Caco-2 (cell line): ENCODE measurements at regions not wholly inside any gene's neighbourhood (a gene's known extent, or its start where the extent isn't known, plus 50 kb on each side); places are given as distances from the start of the nearest gene placed in this dataset.

ENCODE experiments used
- BruUV-seq: library from RNA; stranded (reverse); fragments of 400-500 nt; replicated peaks from 2 replicates; lab custom pipeline; 2021; lab: Mats Ljungman, UMichigan
- CTCF ChIA-PET: fragments of 300-600 bp; sonication (Branson Sonifier 250); formaldehyde crosslinking; loops from one replicate; lab custom pipeline; 2022; ENCODE audit warnings: antibody characterized with exemption; lab: Charles Lee
- POLR2A ChIA-PET: fragments of 300-600 bp; sonication (Branson Sonifier 250); formaldehyde crosslinking; loops from one replicate; lab custom pipeline; 2022; ENCODE audit warnings: antibody characterized with exemption; lab: Charles Lee
- DNase-seq, 2 experiments: peaks; one replicate each; pipeline versions ENCODE4 v3.0.0 to v3.0.0-alpha.2; 2020 to 2022
- H3K27me3 ChIP-seq: replicated peaks from 2 replicates; pipeline ENCODE4 v1.6.0; 2011; ENCODE audit warnings: low read length; ENCODE audit not compliant: control insufficient read depth, insufficient read depth
- H3K36me3 ChIP-seq: 2 replicates; pipeline ENCODE4 v1.5.1; 2011; ENCODE audit warnings: low read length; ENCODE audit not compliant: control insufficient read depth, insufficient read depth
- H3K4me1 ChIP-seq: fragments of 250-450 bp; sonication (Bioruptor Pico); 2 replicates; pipeline ENCODE4 v1.5.1; 2020; ENCODE audit warnings: mild to moderate bottlenecking
- H3K4me3 ChIP-seq: 2 replicates; pipeline ENCODE4 v1.5.1; 2011; ENCODE audit warnings: low read depth, mild to moderate bottlenecking, control low read depth, low read length
- H3K9me3 ChIP-seq: fragments of 250-450 bp; sonication (Bioruptor Pico); 2 replicates; pipeline ENCODE4 v1.5.1; 2020; ENCODE audit warnings: mild to moderate bottlenecking, moderate library complexity
- H3K27ac Mint-ChIP-seq: one replicate; pipeline ENCODE4 v1.8.0; 2022; ENCODE audit warnings: mixed read lengths; ENCODE audit not compliant: unreplicated experiment
- H3K27me3 Mint-ChIP-seq: one replicate; pipeline ENCODE4 v1.8.0; 2022; ENCODE audit warnings: mixed read lengths; ENCODE audit not compliant: insufficient read depth, unreplicated experiment
- H3K36me3 Mint-ChIP-seq: one replicate; pipeline ENCODE4 v1.8.0; 2022; ENCODE audit warnings: mild to moderate bottlenecking, mixed read lengths; ENCODE audit not compliant: insufficient read depth, unreplicated experiment
- H3K4me1 Mint-ChIP-seq: one replicate; pipeline ENCODE4 v1.8.0; 2022; ENCODE audit warnings: low read depth, mixed read lengths; ENCODE audit not compliant: unreplicated experiment
- H3K4me3 Mint-ChIP-seq: one replicate; pipeline ENCODE4 v1.8.0; 2022; ENCODE audit warnings: mild to moderate bottlenecking, moderate library complexity, mixed read lengths; ENCODE audit not compliant: unreplicated experiment
- H3K9me3 Mint-ChIP-seq: one replicate; pipeline ENCODE4 v1.8.0; 2022; ENCODE audit warnings: mixed read lengths; ENCODE audit not compliant: unreplicated experiment
- CTCF ChIP-seq, 2 experiments: fragments of 200-600 bp in 1 of 2; IDR thresholded peaks; 1 replicate in 1 of 2; 2 replicates in 1 of 2; pipeline versions ENCODE4 v1.5.1 to v1.8.0; 2011 to 2022; ENCODE audit warnings: antibody characterized with exemption in 1 of 2, control low read depth in 1 of 2, inconsistent platforms in 1 of 2, low read depth in 1 of 2, low read length in 1 of 2, mild to moderate bottlenecking in 1 of 2, moderate library complexity in 1 of 2; ENCODE audit not compliant: insufficient read depth in 1 of 2, severe bottlenecking in 1 of 2, unreplicated experiment in 1 of 2
- intact Hi-C: fragments of 100-400 bp; cut with micrococcal nuclease; formaldehyde crosslinking; loops from one replicate; pipeline ENCODE4 v1.10.0; 2022; ENCODE audit not compliant: unreplicated experiment

GRCh38 chr5:77904362-77904761 lies 128.2 kb upstream of the TBCA start:
- no peaks in the 10 kb centered on the region for H3K4me1 ChIP-seq
- Mint-ChIP-seq H3K27ac (no peak overlapping the region), H3K9me3 (no peaks in the 10 kb centered on the region), H3K4me1 (no peaks in the 10 kb centered on the region), H3K27me3 (peaks cover 3% of the 10 kb centered on the region), H3K4me3 (no peak overlapping the region), H3K36me3 (no peaks in the 10 kb centered on the region)
- H3K36me3 ChIP-seq: no peaks in the 10 kb centered on the region
- POLR2A ChIA-PET: no interaction called here
- CTCF ChIA-PET: no interaction called here
- DNase-seq: no peak
- intact Hi-C loops: no loop called here
- H3K27me3 ChIP-seq: no peaks in the 10 kb centered on the region
- TF ChIP-seq CTCF (IDR thresholded peaks at IDR 0.05; ENCODE audit: insufficient read depth in 1 of 2, low read depth in 1 of 2, low read length in 1 of 2, severe bottlenecking in 1 of 2, unreplicated experiment in 1 of 2): no peak
- no peak overlapping the region for H3K4me3 ChIP-seq
- BruUV-seq: no TSS peak
- H3K9me3 ChIP-seq: no peaks in the 10 kb centered on the region

- no peaks in the 10 kb centered on the region for H3K4me1 ChIP-seq
- no peak overlapping the region for H3K4me3 ChIP-seq
- intact Hi-C loops: no loop called here
- H3K36me3 Mint-ChIP-seq: no peaks in the 10 kb centered on the region
- TF ChIP-seq CTCF (IDR thresholded peaks at IDR 0.05; ENCODE audit: insufficient read depth in 1 of 2, low read depth in 1 of 2, low read length in 1 of 2, severe bottlenecking in 1 of 2, unreplicated experiment in 1 of 2): no peak
- no TSS peak for BruUV-seq
- H3K9me3 ChIP-seq: no peaks in the 10 kb centered on the region
- no peak overlapping the region for H3K27ac Mint-ChIP-seq
- no peak overlapping the region for H3K4me3 Mint-ChIP-seq
- H3K4me1 Mint-ChIP-seq: no peaks in the 10 kb centered on the region
- H3K36me3 ChIP-seq: no peaks in the 10 kb centered on the region
- ChIA-PET CTCF (no interaction called here), POLR2A (no interaction called here)
- no peaks in the 10 kb centered on the region for H3K27me3 Mint-ChIP-seq
- no peak for DNase-seq
- H3K27me3 ChIP-seq: no peaks in the 10 kb centered on the region
- H3K9me3 Mint-ChIP-seq: no peaks in the 10 kb centered on the region
These were observed 124.6 kb upstream of the TBCA start for GRCh38 chr5:77900691-77901090.

GRCh38 chr5:77898385-77898784 lies 122.2 kb upstream of the TBCA start:
- H3K4me1 Mint-ChIP-seq: no peaks in the 10 kb centered on the region
- no peaks in the 10 kb centered on the region for H3K9me3 ChIP-seq
- no peaks in the 10 kb centered on the region for H3K4me1 ChIP-seq
- no peak for TF ChIP-seq CTCF (IDR thresholded peaks at IDR 0.05; ENCODE audit: insufficient read depth in 1 of 2, low read depth in 1 of 2, low read length in 1 of 2, severe bottlenecking in 1 of 2, unreplicated experiment in 1 of 2)
- DNase-seq: no peak
- H3K9me3 Mint-ChIP-seq: no peaks in the 10 kb centered on the region
- CTCF ChIA-PET: no interaction called here
- no peak overlapping the region for H3K27ac Mint-ChIP-seq
- H3K27me3 ChIP-seq: no peaks in the 10 kb centered on the region
- H3K27me3 Mint-ChIP-seq: no peaks in the 10 kb centered on the region
- BruUV-seq: no TSS peak
- no peaks in the 10 kb centered on the region for H3K36me3 Mint-ChIP-seq
- POLR2A ChIA-PET: no interaction called here
- no peak overlapping the region for H3K4me3 Mint-ChIP-seq
- intact Hi-C loops: no loop called here
- H3K4me3 ChIP-seq: no peak overlapping the region
- H3K36me3 ChIP-seq: no peaks in the 10 kb centered on the region
